H1 (cell line): ENCODE measurements at regions not wholly inside any gene's neighbourhood (a gene's known extent, or its start where the extent isn't known, plus 50 kb on each side); places are given as distances from the start of the nearest gene placed in this dataset.

Source experiments
- KDM4A ChIP-seq: IDR thresholded peaks from one replicate; pipeline ENCODE4 v1.7.1; 2012; ENCODE audit warnings: low read depth, mild to moderate bottlenecking, moderate library complexity, low read length, inconsistent platforms; ENCODE audit not compliant: severe bottlenecking
- SIN3A ChIP-seq, 2 experiments: IDR thresholded peaks in 1 of 2; conservative IDR thresholded peaks in 1 of 2; 2 replicates each; pipeline ENCODE4 v1.6.1; 2011 to 2012; ENCODE audit warnings: low read length in 2 of 2, improper control_type of control experiment in 1 of 2, low read depth in 1 of 2, mild to moderate bottlenecking in 1 of 2
- SP4 ChIP-seq: IDR thresholded peaks from 2 replicates; pipeline ENCODE4 v1.6.1; 2012; ENCODE audit warnings: low read length, inconsistent platforms
- SUZ12 ChIP-seq: fragments of 200-600 bp; sonication (generic); IDR thresholded peaks from 2 replicates; pipeline ENCODE4 v1.6.1; 2012; ENCODE audit warnings: mild to moderate bottlenecking, inconsistent platforms, low read length, moderate library complexity, mixed read lengths

GRCh38 chr10:78258323-78259030, 224.8 kb downstream of the RPS24 start (continued):
- TF ChIP-seq KDM4A (no peak), SIN3A (conservative IDR thresholded peaks at IDR 0.05 in 1 of 2, IDR thresholded peaks at IDR 0.05 in 1 of 2; ENCODE audit: low read depth in 1 of 2, low read length in 2 of 2) (no peak), SUZ12 (no peak), SP4 (no peak)
